GM12875 (cell line): ENCODE measurements at regions not wholly inside any gene's neighbourhood (a gene's known extent, or its start where the extent isn't known, plus 50 kb on each side); places are given as distances from the start of the nearest gene placed in this dataset.

ENCODE experiments used
- H3K4me3 ChIP-seq: one replicate; pipeline ENCODE4 v1.5.1; 2011; ENCODE audit warnings: low read depth, low read length, control low read depth
- CTCF ChIP-seq: IDR thresholded peaks from 2 replicates; pipeline ENCODE4 v1.5.1; 2011; ENCODE audit warnings: low read depth, mild to moderate bottlenecking, control low read depth, inconsistent platforms, low read length, moderate library complexity, borderline replicate concordance; ENCODE audit not compliant: insufficient read depth

GRCh38 chr6:165186441-165187205 lies 122.8 kb downstream of the C6orf118 start:
- TF ChIP-seq CTCF = no peak
- no peak overlapping the region for H3K4me3 ChIP-seq

GRCh38 chr6:165186041-165186440 lies 123.4 kb downstream of the C6orf118 start:
- TF ChIP-seq CTCF = no peak
- no peak overlapping the region for H3K4me3 ChIP-seq

GRCh38 chr6:165184192-165184979 lies 125.0 kb downstream of the C6orf118 start:
- H3K4me3 ChIP-seq = no peak overlapping the region
- no peak for TF ChIP-seq CTCF

- no peak overlapping the region for H3K4me3 ChIP-seq
- no peak for TF ChIP-seq CTCF
Observed at GRCh38 chr6:165183496-165184140, 125.8 kb downstream of the C6orf118 start.

- no peak overlapping the region for H3K4me3 ChIP-seq
- no peak for TF ChIP-seq CTCF
Observed at GRCh38 chr6:165183071-165183470, 126.3 kb downstream of the C6orf118 start.

GRCh38 chr6:165181951-165182414 lies 127.4 kb downstream of the C6orf118 start:
- no peak for TF ChIP-seq CTCF
- no peak overlapping the region for H3K4me3 ChIP-seq
